HEK293T (cell line): ENCODE measurements at regions not wholly inside any gene's neighbourhood (a gene's known extent, or its start where the extent isn't known, plus 50 kb on each side); places are given as distances from the start of the nearest gene placed in this dataset.

ENCODE experiments used
- SP1 ChIP-seq: fragments of 450-650 bp; IDR thresholded peaks from 2 replicates; pipeline ENCODE4 v1.6.1; 2017
- ZNF384 ChIP-seq: fragments of 450-650 bp; IDR thresholded peaks from 2 replicates; pipeline ENCODE4 v1.6.1; 2016

DNA sequence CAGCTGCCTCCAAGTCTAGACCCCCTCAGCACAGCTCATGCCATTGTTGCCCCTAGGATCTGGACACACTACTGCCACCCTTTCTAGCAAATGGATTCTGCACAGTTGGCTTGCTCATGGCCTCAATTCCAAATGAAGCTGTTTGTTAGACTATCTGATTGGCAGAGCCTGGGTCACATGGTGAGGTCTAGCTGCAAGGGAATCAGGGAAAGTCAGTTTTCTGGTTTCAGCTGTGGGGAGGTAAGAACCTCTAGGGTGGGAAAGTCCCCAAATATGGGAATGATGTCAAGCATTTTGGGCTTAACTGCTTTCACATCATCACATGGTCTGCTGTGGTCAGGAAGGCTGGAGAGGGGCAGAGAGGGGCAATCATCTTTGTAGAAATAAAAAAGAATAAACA lies 150.4 kb upstream of the ITGA6 start:
- TF ChIP-seq ZNF384, result no peak
- TF ChIP-seq SP1, result no peak
